ENCODE measurements at regions not wholly inside any gene's neighbourhood (a gene's known extent, or its start where the extent isn't known, plus 50 kb on each side); places are given as distances from the start of the nearest gene placed in this dataset.

DNA sequence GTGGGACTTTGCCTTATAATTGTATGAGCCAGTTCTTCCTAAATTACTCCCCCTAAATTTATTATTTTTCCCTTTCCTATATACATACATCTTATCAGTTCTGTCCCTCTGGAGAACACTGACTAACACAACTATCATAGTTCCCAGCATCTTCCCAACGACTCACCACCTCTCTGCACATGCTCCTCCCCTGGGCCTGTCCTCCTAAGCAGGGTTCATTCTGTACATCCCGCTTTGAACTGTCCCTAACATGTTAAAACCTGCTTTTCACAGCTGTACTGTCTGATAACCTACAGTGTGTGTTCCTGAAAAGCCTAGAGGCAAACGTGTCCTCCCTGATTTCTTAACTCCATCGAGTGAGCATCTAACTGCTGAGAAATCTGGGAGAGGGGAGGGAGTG is 141.7 kb downstream of the EFNB2 start:
- H3K9me3 ChIP-seq (replicated peaks in 1 of 3), result no peaks in the 10 kb centered on the region
- no peak overlapping the region for H3K27ac ChIP-seq
- no peak overlapping the region for H3K4me3 ChIP-seq
- 58 to 85% (median 78%) methylated on average over 3 to 4 of the region's 4 CpGs for WGBS, 4 donors
- no peaks in the 10 kb centered on the region for H3K4me1 ChIP-seq (replicated peaks in 1 of 2)
- DNase-seq, result no peak
- no peaks in the 10 kb centered on the region for H3K27me3 ChIP-seq
- no peaks in the 10 kb centered on the region for H3K36me3 ChIP-seq (replicated peaks in 1 of 2)
- intact Hi-C loops (cut with DNase I), result no loop called here
- TF ChIP-seq, protein P1, sequence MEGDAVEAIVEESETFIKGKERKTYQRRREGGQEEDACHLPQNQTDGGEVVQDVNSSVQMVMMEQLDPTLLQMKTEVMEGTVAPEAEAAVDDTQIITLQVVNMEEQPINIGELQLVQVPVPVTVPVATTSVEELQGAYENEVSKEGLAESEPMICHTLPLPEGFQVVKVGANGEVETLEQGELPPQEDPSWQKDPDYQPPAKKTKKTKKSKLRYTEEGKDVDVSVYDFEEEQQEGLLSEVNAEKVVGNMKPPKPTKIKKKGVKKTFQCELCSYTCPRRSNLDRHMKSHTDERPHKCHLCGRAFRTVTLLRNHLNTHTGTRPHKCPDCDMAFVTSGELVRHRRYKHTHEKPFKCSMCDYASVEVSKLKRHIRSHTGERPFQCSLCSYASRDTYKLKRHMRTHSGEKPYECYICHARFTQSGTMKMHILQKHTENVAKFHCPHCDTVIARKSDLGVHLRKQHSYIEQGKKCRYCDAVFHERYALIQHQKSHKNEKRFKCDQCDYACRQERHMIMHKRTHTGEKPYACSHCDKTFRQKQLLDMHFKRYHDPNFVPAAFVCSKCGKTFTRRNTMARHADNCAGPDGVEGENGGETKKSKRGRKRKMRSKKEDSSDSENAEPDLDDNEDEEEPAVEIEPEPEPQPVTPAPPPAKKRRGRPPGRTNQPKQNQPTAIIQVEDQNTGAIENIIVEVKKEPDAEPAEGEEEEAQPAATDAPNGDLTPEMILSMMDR (IDR thresholded peaks at IDR 0.05), result no peak
- TF ChIP-seq POLR2A (IDR thresholded peaks at IDR 0.05), result no peak

DNA sequence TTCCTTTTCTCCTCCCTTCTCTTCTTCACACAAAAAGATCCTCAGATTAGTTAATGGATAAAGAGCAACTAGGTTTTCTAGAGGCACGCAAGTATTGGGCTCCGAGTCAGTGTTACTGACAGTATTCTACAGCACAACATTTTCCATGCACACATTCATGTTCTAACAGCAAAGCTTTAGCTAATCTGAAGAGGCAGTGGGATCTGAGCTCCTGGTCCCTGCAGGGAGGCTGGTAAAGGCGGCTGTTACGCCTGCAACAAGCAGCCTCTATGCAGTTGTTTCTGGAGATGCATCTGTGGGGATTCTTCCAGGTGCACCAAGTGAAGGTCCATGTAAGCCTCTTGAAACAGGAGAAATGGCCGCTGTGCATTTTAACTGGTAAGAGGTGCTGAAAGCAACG is 143.8 kb downstream of the EFNB2 start:
- no peak overlapping the region for H3K27ac ChIP-seq
- no peaks in the 10 kb centered on the region for H3K9me3 ChIP-seq (replicated peaks in 1 of 3)
- WGBS, 4 donors, result 93 to 97% (median 95%) methylated on average over 5 to 6 of the region's 6 CpGs
- H3K4me1 ChIP-seq (replicated peaks in 1 of 2), result no peaks in the 10 kb centered on the region
- H3K27me3 ChIP-seq, result no peaks in the 10 kb centered on the region
- intact Hi-C loops (cut with DNase I), result no loop called here
- no peaks in the 10 kb centered on the region for H3K36me3 ChIP-seq (replicated peaks in 1 of 2)
- H3K4me3 ChIP-seq, result no peak overlapping the region
- DNase-seq, result no peak
- TF ChIP-seq POLR2A (IDR thresholded peaks at IDR 0.05), result no peak
- TF ChIP-seq, protein P1 (IDR thresholded peaks at IDR 0.05), result no peak

- 78 to 83% (median 82%) methylated on average over 5 of the region's 5 CpGs for WGBS, 4 donors
These were observed 144.2 kb downstream of the EFNB2 start for GRCh38 chr13:106391271-106391670.

GRCh38 chr13:106390367-106390766 is 145.1 kb downstream of the EFNB2 start:
- no peak overlapping the region for H3K4me3 ChIP-seq
- intact Hi-C loops (cut with DNase I), result no loop called here

More at GRCh38 chr13:106391271-106391670, 144.2 kb downstream of the EFNB2 start:
- Histone ChIP-seq H3K4me1 (replicated peaks in 1 of 2) (no peaks in the 10 kb centered on the region), H3K27ac (no peak overlapping the region), H3K36me3 (replicated peaks in 1 of 2) (no peaks in the 10 kb centered on the region), H3K9me3 (replicated peaks in 1 of 3) (no peaks in the 10 kb centered on the region), H3K27me3 (no peaks in the 10 kb centered on the region), H3K4me3 (no peak overlapping the region)
- DNase-seq, result no peak
- intact Hi-C loops (cut with DNase I), result no loop called here
- TF ChIP-seq, protein P1 (IDR thresholded peaks at IDR 0.05), result no peak
- no peak for TF ChIP-seq POLR2A (IDR thresholded peaks at IDR 0.05)

More at GRCh38 chr13:106390367-106390766, 145.1 kb downstream of the EFNB2 start:
- Histone ChIP-seq H3K36me3 (replicated peaks in 1 of 2) (no peaks in the 10 kb centered on the region), H3K27ac (no peak overlapping the region), H3K4me1 (replicated peaks in 1 of 2) (no peaks in the 10 kb centered on the region), H3K27me3 (no peaks in the 10 kb centered on the region), H3K9me3 (replicated peaks in 1 of 3) (no peaks in the 10 kb centered on the region)
- WGBS, 4 donors, result 45 to 62% (median 56%) methylated on average over 1 of the region's 1 CpG
- TF ChIP-seq, protein P1 (IDR thresholded peaks at IDR 0.05), result no peak
- no peak for TF ChIP-seq POLR2A (IDR thresholded peaks at IDR 0.05)
- no peak for DNase-seq
